ENCODE measurements at regions not wholly inside any gene's neighbourhood (a gene's known extent, or its start where the extent isn't known, plus 50 kb on each side); places are given as distances from the start of the nearest gene placed in this dataset.

DNA sequence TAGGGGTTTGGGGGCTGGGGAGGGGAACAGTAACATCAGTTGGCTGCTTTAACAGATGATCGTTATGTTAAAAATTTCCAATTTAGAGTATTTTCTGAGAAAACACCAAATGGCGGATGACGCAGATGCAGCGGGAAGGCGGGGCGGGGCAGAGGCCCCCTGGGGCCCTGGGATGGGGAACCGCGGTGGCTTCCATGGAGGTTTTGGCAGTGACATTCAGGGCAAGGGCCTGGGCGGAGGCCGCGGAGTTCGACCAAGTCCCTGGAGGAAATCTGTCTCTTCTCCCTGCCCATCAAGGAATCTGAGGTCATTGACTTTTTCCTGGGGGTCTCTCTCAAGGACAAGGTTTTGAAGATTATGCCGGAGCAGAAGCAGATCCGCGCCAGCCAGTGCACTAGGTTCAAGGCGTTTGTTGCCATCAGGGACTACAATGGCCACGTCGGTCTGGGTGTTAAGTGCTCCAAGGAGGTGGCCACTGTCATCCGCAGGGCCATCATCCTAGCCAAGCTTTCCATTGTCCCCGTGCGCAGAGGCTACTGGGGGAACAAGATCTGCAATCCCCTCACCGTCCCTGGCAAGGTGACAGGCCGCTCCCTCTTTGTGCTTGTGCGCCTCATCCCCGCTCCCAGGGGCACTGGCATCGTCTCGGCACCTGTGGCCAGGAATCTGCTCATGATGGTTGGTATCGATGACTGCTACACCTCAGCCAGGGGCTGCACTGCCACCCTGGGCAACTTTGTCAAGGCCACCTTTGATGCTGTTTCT lies 310.2 kb downstream of the PTPRC start:
- DNase-seq = no peak
- Histone ChIP-seq H3K9me3 (no peaks in the 10 kb centered on the region), H3K4me1 (no peaks in the 10 kb centered on the region), H3K27me3 (no peaks in the 10 kb centered on the region), H3K27ac (no peak overlapping the region), H3K36me3 (no peaks in the 10 kb centered on the region), H3K4me3 (no peak overlapping the region)
- no peak for ATAC-seq
- TF ChIP-seq POLR2A (IDR thresholded peaks at IDR 0.05) = no peak
- TF ChIP-seq CTCF (IDR thresholded peaks at IDR 0.05 in 4 of 5, conservative IDR thresholded peaks at IDR 0.05 in 1 of 5) = no peak
- in situ Hi-C loops (cut with MboI; ENCODE audit: low sequenced_read_pairs in 4 of 4) (no loop called here), intact Hi-C loops (cut with DNase I; ENCODE audit: low total_unique reads) (no loop called here)

GRCh38 chr1:198950036-198950435 lies 311.2 kb downstream of the PTPRC start:
- in situ Hi-C loops (cut with MboI; ENCODE audit: low sequenced_read_pairs in 4 of 4) = no loop called here
- H3K36me3 ChIP-seq = no peaks in the 10 kb centered on the region
- no peak for DNase-seq
- intact Hi-C loops (cut with DNase I; ENCODE audit: low total_unique reads) = no loop called here
- H3K4me3 ChIP-seq = no peak overlapping the region
- no peaks in the 10 kb centered on the region for H3K27me3 ChIP-seq
- no peak for ATAC-seq
- no peaks in the 10 kb centered on the region for H3K9me3 ChIP-seq
- no peak overlapping the region for H3K27ac ChIP-seq
- TF ChIP-seq CTCF (IDR thresholded peaks at IDR 0.05 in 4 of 5, conservative IDR thresholded peaks at IDR 0.05 in 1 of 5) = no peak
- no peak for TF ChIP-seq POLR2A (IDR thresholded peaks at IDR 0.05)
- no peaks in the 10 kb centered on the region for H3K4me1 ChIP-seq

DNA sequence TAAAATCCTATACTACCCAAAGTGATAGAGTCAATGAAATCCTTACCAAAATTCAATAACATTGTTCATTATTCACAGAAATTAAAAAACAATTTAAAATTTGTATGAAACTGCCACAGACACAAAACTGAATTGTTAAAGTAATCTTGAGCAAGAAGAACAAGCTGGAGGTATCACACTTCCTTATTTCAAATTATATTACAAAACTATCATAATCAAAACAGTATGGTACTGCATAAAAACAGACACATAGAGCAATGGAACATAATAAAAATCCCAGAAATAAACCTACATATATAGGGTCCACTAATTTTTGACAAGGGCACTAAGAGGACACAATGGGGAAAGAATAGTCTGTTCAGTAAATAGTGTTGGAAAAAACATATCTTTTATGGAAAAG lies 316.2 kb downstream of the PTPRC start:
- DNase-seq = no peak
- in situ Hi-C loops (cut with MboI; ENCODE audit: low sequenced_read_pairs in 4 of 4) = no loop called here
- Histone ChIP-seq H3K4me3 (no peak overlapping the region), H3K27me3 (peaks cover 0 to 3% (median 0%) of the 10 kb centered on the region in 3 donors), H3K9me3 (no peaks in the 10 kb centered on the region), H3K27ac (no peak overlapping the region), H3K4me1 (no peaks in the 10 kb centered on the region), H3K36me3 (no peaks in the 10 kb centered on the region)
- ATAC-seq = no peak
- no peak for TF ChIP-seq POLR2A (IDR thresholded peaks at IDR 0.05)
- TF ChIP-seq CTCF (IDR thresholded peaks at IDR 0.05 in 4 of 5, conservative IDR thresholded peaks at IDR 0.05 in 1 of 5) = no peak
- intact Hi-C loops (cut with DNase I; ENCODE audit: low total_unique reads) = no loop called here

- intact Hi-C loops (cut with DNase I; ENCODE audit: low total_unique reads) (no loop called here), in situ Hi-C loops (cut with MboI; ENCODE audit: low sequenced_read_pairs in 4 of 4) (no loop called here)
- TF ChIP-seq POLR2A (IDR thresholded peaks at IDR 0.05) (no peak), CTCF (IDR thresholded peaks at IDR 0.05 in 4 of 5, conservative IDR thresholded peaks at IDR 0.05 in 1 of 5) (no peak)
Measured at GRCh38 chr1:198957044-198957443, 318.2 kb downstream of the PTPRC start.

DNA sequence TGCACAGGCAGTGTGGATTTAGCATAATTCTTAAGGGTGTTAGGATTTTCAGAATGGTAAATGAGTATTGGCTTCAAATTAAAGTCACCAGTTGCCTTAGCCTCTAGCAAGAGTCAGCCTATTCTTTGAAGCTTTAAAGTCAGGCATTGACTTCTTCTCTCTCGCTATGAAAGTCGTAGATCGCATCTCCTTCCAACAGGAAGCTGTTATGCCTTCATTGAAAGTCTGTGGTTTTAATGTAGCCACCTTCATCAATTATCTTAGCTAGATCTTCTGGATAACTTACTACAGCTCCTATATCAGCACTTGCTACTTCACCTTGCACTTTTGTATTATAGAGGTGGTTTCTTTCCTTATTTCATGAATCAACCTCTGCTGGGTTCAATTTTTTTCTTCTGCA lies 320.2 kb downstream of the PTPRC start:
- Histone ChIP-seq H3K36me3 (no peaks in the 10 kb centered on the region), H3K4me1 (no peaks in the 10 kb centered on the region), H3K27me3 (peaks cover 0 to 3% (median 0%) of the 10 kb centered on the region in 3 donors), H3K27ac (no peak overlapping the region), H3K4me3 (no peak overlapping the region), H3K9me3 (no peaks in the 10 kb centered on the region)
- no peak for TF ChIP-seq CTCF (IDR thresholded peaks at IDR 0.05 in 4 of 5, conservative IDR thresholded peaks at IDR 0.05 in 1 of 5)
- TF ChIP-seq POLR2A (IDR thresholded peaks at IDR 0.05) = no peak
- in situ Hi-C loops (cut with MboI; ENCODE audit: low sequenced_read_pairs in 4 of 4) = no loop called here
- intact Hi-C loops (cut with DNase I; ENCODE audit: low total_unique reads) = no loop called here
- ATAC-seq (no peak), DNase-seq (no peak)

More at GRCh38 chr1:198957044-198957443, 318.2 kb downstream of the PTPRC start:
- Histone ChIP-seq H3K4me3 (no peak overlapping the region), H3K36me3 (no peaks in the 10 kb centered on the region), H3K4me1 (no peaks in the 10 kb centered on the region), H3K27ac (no peak overlapping the region), H3K27me3 (peaks cover 0 to 3% (median 0%) of the 10 kb centered on the region in 3 donors), H3K9me3 (no peaks in the 10 kb centered on the region)
- DNase-seq (no peak), ATAC-seq (no peak)

All from gastrocnemius medialis (tissue), 4 donors.